ENCODE measurements at regions not wholly inside any gene's neighbourhood (a gene's known extent, or its start where the extent isn't known, plus 50 kb on each side); places are given as distances from the start of the nearest gene placed in this dataset.

DNA sequence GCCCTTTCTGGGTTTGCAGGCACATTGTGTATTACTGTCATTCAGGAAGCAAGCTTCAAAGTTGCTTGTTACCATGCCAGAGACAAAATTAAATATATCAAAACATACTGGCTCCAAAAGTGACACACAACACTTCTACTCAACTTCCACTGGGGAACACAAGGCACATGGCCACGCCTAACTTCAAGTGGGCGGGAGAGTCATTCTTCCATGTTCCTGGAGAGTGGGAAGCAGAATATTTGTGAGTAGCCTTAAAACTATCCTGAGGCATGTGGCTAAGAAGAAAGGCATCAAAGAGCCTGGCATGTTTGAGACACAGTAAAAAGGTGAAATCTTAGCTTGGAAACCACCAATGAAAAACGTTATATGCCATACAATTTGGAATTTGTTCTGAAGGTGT lies 90.5 kb upstream of the TACR1 start:
- no TSS peak for BruUV-seq (replicated peaks)
- H3K27me3 ChIP-seq (ENCODE audit: control insufficient read depth in 2 of 2, insufficient read depth in 2 of 2, low read length in 2 of 2): no peaks in the 10 kb centered on the region; a peak in 1 of 5 replicates
- H3K4me3 ChIP-seq: no peak overlapping the region
- H4K20me1 ChIP-seq (replicated peaks; ENCODE audit: control insufficient read depth, insufficient read depth, low read length): no peaks in the 10 kb centered on the region
- no peaks in the 10 kb centered on the region for H3K9me3 ChIP-seq (replicated peaks; ENCODE audit: control insufficient read depth, insufficient read depth, low read depth, low read length)
- H3K9ac ChIP-seq (ENCODE audit: insufficient read depth in 1 of 2, low read depth in 2 of 2, low read length in 2 of 2): no peak overlapping the region
- no peak overlapping the region for H2AFZ ChIP-seq (ENCODE audit: low read depth, low read length)
- ChIA-PET CTCF (ENCODE audit: low intra/inter-chr PET ratio) (no interaction called here), POLR2A (no interaction called here)
- no peaks in the 10 kb centered on the region for H3K36me3 ChIP-seq (ENCODE audit: control insufficient read depth, insufficient read depth, low read length)
- H3K27ac ChIP-seq (ENCODE audit: extremely low read depth, low read depth, low read length): no peak overlapping the region
- FAIRE-seq (no peak), ATAC-seq (no peak), DNase-seq (ENCODE audit: extremely low read depth in 1 of 4, low spot score in 3 of 4) (no peak)
- no peaks in the 10 kb centered on the region for H3K9me1 ChIP-seq (ENCODE audit: control insufficient read depth, insufficient read depth, low read length)
- intact Hi-C loops (cut with micrococcal nuclease): no loop called here
- H3K79me2 ChIP-seq (ENCODE audit: control insufficient read depth, insufficient read depth, low read length): no peaks in the 10 kb centered on the region
- in situ Hi-C loops (cut with MboI): no loop called here
- H3K4me1 ChIP-seq (replicated peaks in 1 of 2; ENCODE audit: control insufficient read depth in 2 of 2, insufficient read depth in 2 of 2, low read length in 2 of 2): no peaks in the 10 kb centered on the region
- WGBS (ENCODE audit: insufficient coverage, low coverage, missing lambda C conversion rate): 0% methylated on average over 3 of the region's 3 CpGs
- no peak overlapping the region for H3K4me2 ChIP-seq (ENCODE audit: insufficient read depth, low read length)
- TF ChIP-seq MECOM (CRISPR knock-in tag; IDR thresholded peaks at IDR 0.05): no peak
- no peak for TF ChIP-seq ZNF232 (CRISPR knock-in tag; IDR thresholded peaks at IDR 0.05)
- no peak for TF ChIP-seq ZNF696 (CRISPR knock-in tag; conservative IDR thresholded peaks at IDR 0.05)
- TF ChIP-seq, protein P1, sequence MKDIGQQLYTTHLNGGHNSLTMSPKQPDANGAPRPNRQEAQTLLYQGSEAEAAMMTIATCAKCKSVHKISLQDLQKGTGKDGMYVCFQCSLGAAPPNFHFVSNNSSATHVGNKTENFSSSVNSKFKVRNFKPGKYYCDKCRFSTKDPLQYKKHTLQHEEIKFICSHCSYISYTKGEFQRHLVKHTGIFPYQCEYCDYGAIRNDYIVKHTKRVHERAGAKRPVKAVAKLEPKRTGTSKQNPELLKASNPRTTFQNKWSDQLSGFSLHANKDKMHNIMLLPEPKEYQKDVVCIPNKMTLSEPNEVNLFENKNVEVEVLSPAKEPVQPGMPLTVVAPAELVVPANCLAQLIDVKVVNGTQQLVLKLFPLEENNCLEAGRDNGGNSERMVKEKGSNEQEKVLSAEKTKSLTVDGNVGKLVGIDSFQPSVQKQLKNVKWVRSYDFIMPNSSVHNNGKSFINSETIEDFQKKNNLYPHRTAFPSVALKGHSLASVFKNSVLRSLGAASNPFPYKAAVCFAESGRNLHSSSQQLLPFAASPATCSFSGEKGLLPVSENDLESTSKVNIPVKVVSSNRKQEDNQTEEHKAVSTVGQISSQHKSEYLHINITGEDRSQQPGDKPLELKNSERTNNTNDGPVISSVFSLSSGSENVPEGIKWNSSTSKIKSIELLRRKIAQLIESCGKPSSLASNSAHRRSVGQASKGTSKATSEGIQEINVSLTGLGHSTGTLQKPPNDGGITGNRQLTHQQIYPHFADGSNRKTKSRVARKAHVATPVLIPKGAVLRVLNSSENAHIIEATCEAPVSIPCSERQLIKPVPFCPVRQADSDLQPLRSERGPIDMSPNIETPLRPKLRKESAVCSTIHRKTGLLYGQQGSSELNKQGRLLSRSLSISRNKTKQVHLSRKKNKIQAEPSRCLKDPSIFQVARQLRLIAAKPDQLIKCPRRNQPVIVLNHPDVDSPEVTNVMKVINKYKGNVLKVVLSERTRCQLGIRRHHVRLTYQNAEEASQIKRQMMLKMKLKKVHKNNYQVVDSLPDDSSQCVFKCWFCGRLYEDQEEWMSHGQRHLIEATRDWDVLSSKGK (CRISPR knock-in tag; IDR thresholded peaks at IDR 0.05): no peak
- no peak for TF ChIP-seq HDAC1 (IDR thresholded peaks at IDR 0.05)
- TF ChIP-seq HOMEZ (CRISPR knock-in tag; IDR thresholded peaks at IDR 0.05): no peak
- TF ChIP-seq PATZ1 (CRISPR knock-in tag; IDR thresholded peaks at IDR 0.05; ENCODE audit: borderline replicate concordance): no peak
- no peak for TF ChIP-seq POLR2G (IDR thresholded peaks at IDR 0.05; ENCODE audit: low read depth, low read length)
- no peak for TF ChIP-seq CBFA2T2 (conservative IDR thresholded peaks at IDR 0.05)
- TF ChIP-seq MYNN (IDR thresholded peaks at IDR 0.05): no peak
- no peak for TF ChIP-seq MYNN (CRISPR knock-in tag; IDR thresholded peaks at IDR 0.05)
- no peak for TF ChIP-seq NEUROD1 (IDR thresholded peaks at IDR 0.05; ENCODE audit: borderline replicate concordance, low read depth, low read length, partially characterized antibody)
- no peak for TF ChIP-seq HES1 (IDR thresholded peaks at IDR 0.05; ENCODE audit: low read depth)
- TF ChIP-seq POLR2AphosphoS5 (IDR thresholded peaks at IDR 0.05; ENCODE audit: control insufficient read depth, insufficient read depth, low read depth, low read length): no peak
- no peak for TF ChIP-seq CREM (IDR thresholded peaks at IDR 0.05; ENCODE audit: low read depth)
- no peak for TF ChIP-seq PRMT5 (CRISPR knock-in tag; IDR thresholded peaks at IDR 0.05)
- no peak for TF ChIP-seq ASH1L (IDR thresholded peaks at IDR 0.05; ENCODE audit: borderline replicate concordance, low read depth, partially characterized antibody)

All from K562 (cell line).